C4-2B (cell line): ENCODE measurements at regions not wholly inside any gene's neighbourhood (a gene's known extent, or its start where the extent isn't known, plus 50 kb on each side); places are given as distances from the start of the nearest gene placed in this dataset.

Source experiments
- ZFX ChIP-seq: fragments of 450-650 bp; IDR thresholded peaks from 2 replicates; pipeline ENCODE4 v1.6.1; 2017
- TF ChIP-seq, protein P1 (sequence below): fragments of 450-650 bp; conservative IDR thresholded peaks from 2 replicates; pipeline ENCODE4 v1.5.1; 2017; ENCODE audit warnings: mild to moderate bottlenecking

DNA sequence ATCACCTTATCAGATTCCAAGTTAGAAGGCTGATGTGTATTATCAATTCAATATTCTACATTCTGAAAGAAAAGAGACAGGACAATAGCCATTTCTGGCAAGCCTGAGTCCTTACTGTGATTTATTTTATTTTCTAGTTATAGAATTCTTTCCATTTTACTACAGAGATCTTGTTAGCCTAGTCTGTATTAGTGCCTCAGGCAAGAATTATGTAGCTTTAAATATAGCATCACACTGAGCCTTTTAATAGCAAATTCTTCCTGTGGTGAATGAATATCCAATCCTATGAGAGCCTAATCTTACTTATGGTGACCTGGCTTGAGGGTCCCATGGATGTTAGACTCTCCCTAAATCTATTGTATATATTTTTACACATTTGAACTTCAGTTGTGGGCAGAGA is 732.8 kb upstream of the CITED2 start:
- TF ChIP-seq, protein P1, sequence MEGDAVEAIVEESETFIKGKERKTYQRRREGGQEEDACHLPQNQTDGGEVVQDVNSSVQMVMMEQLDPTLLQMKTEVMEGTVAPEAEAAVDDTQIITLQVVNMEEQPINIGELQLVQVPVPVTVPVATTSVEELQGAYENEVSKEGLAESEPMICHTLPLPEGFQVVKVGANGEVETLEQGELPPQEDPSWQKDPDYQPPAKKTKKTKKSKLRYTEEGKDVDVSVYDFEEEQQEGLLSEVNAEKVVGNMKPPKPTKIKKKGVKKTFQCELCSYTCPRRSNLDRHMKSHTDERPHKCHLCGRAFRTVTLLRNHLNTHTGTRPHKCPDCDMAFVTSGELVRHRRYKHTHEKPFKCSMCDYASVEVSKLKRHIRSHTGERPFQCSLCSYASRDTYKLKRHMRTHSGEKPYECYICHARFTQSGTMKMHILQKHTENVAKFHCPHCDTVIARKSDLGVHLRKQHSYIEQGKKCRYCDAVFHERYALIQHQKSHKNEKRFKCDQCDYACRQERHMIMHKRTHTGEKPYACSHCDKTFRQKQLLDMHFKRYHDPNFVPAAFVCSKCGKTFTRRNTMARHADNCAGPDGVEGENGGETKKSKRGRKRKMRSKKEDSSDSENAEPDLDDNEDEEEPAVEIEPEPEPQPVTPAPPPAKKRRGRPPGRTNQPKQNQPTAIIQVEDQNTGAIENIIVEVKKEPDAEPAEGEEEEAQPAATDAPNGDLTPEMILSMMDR, result no peak
- TF ChIP-seq ZFX, result no peak
